ENCODE measurements at regions not wholly inside any gene's neighbourhood (a gene's known extent, or its start where the extent isn't known, plus 50 kb on each side); places are given as distances from the start of the nearest gene placed in this dataset.

DNA sequence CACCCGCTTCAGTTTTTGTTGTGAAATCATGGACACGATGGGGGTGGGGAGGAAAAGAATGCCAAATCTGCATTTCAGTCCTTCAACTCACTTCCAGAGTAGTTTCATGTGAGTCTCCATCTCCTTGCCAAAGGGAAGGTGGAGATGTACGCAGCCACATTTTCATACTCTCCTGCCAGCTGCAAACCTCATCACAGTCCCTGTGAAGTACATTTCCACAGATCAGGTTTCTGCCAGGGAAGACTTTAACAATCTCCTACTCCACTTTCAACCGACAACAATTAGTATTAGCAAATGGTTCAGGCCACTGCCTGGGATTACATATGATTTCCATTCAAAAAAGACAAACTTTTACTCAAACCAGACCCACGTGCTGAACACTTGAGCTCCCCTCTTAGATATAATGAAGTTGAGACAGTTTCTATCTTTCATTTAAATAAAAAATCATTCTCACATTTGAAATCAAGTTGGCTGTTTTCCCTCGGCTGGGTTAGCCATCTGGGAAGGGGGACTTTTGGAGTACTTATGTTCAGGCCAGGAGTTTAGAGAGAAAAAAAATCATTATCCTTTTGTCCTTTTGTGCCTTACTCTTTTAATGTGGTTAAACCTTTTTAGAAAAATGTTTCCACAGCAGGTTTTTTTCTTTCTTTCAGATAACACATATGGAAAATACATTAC is 51.0 kb upstream of the CEP162 start:
- TF ChIP-seq, protein P1, sequence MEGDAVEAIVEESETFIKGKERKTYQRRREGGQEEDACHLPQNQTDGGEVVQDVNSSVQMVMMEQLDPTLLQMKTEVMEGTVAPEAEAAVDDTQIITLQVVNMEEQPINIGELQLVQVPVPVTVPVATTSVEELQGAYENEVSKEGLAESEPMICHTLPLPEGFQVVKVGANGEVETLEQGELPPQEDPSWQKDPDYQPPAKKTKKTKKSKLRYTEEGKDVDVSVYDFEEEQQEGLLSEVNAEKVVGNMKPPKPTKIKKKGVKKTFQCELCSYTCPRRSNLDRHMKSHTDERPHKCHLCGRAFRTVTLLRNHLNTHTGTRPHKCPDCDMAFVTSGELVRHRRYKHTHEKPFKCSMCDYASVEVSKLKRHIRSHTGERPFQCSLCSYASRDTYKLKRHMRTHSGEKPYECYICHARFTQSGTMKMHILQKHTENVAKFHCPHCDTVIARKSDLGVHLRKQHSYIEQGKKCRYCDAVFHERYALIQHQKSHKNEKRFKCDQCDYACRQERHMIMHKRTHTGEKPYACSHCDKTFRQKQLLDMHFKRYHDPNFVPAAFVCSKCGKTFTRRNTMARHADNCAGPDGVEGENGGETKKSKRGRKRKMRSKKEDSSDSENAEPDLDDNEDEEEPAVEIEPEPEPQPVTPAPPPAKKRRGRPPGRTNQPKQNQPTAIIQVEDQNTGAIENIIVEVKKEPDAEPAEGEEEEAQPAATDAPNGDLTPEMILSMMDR (IDR thresholded peaks at IDR 0.05), result no peak
- TF ChIP-seq POLR2AphosphoS5 (IDR thresholded peaks at IDR 0.05) (no peak), POLR2A (IDR thresholded peaks at IDR 0.05) (no peak)
